ENCODE measurements at regions not wholly inside any gene's neighbourhood (a gene's known extent, or its start where the extent isn't known, plus 50 kb on each side); places are given as distances from the start of the nearest gene placed in this dataset.

DNA sequence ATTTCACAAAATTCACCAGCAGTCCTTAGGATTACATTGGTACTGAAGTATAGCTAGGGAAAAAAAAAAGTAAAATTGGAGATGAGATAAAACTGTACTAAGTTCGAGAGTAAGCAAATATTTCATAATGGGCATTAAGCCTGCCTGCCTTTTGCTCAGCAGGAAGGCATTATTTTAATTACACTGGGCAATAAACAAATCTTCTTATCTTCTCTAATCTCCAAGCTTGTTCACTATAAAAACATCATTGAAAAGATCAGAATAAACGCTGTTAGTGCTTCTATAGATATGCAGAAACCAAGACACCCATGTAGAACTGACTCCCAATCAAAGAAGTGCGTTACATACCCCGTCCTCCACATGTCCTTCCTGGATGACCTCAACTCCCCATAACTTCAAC, 174.2 kb upstream of the CHODL start:
- in situ Hi-C loops (cut with MboI) (no loop called here), intact Hi-C loops (cut with micrococcal nuclease) (no loop called here)
- no peak overlapping the region for H3K27ac ChIP-seq (ENCODE audit: extremely low read depth, low read depth, low read length)
- no peak overlapping the region for H2AFZ ChIP-seq (ENCODE audit: low read depth, low read length)
- H3K9me1 ChIP-seq (ENCODE audit: control insufficient read depth, insufficient read depth, low read length) = no peaks in the 10 kb centered on the region
- FAIRE-seq = no peak
- H4K20me1 ChIP-seq (replicated peaks; ENCODE audit: control insufficient read depth, insufficient read depth, low read length) = no peaks in the 10 kb centered on the region
- CTCF ChIA-PET (ENCODE audit: low intra/inter-chr PET ratio) = no interaction called here
- no peaks in the 10 kb centered on the region for H3K9me3 ChIP-seq (replicated peaks; ENCODE audit: control insufficient read depth, insufficient read depth, low read depth, low read length)
- no TSS peak for BruUV-seq (replicated peaks)
- no peak overlapping the region for H3K4me3 ChIP-seq
- H3K4me1 ChIP-seq (replicated peaks in 1 of 2; ENCODE audit: control insufficient read depth in 2 of 2, insufficient read depth in 2 of 2, low read length in 2 of 2) = no peaks in the 10 kb centered on the region
- POLR2A ChIA-PET = no interaction called here
- no peaks in the 10 kb centered on the region for H3K27me3 ChIP-seq (ENCODE audit: control insufficient read depth in 2 of 2, insufficient read depth in 2 of 2, low read length in 2 of 2)
- no peaks in the 10 kb centered on the region for H3K79me2 ChIP-seq (ENCODE audit: control insufficient read depth, insufficient read depth, low read length)
- no peak overlapping the region for H3K9ac ChIP-seq (ENCODE audit: insufficient read depth in 1 of 2, low read depth in 2 of 2, low read length in 2 of 2)
- H3K4me2 ChIP-seq (ENCODE audit: insufficient read depth, low read length) = no peak overlapping the region
- no peak for ATAC-seq
- no peaks in the 10 kb centered on the region for H3K36me3 ChIP-seq (ENCODE audit: control insufficient read depth, insufficient read depth, low read length)
- TF ChIP-seq RFX7 (CRISPR knock-in tag; IDR thresholded peaks at IDR 0.05) (no peak), ZNF699 (CRISPR knock-in tag; IDR thresholded peaks at IDR 0.05; ENCODE audit: insufficient replicate concordance) (no peak), ZNF75A (CRISPR knock-in tag; IDR thresholded peaks at IDR 0.05) (no peak), TAF7 (tag; IDR thresholded peaks at IDR 0.05) (no peak), DACH1 (IDR thresholded peaks at IDR 0.05; ENCODE audit: partially characterized antibody) (no peak), MAFG (tag; conservative IDR thresholded peaks at IDR 0.05) (no peak), SAFB2 (IDR thresholded peaks at IDR 0.05; ENCODE audit: borderline replicate concordance, low read depth, low read length, severe bottlenecking) (no peak), ZNF347 (CRISPR knock-in tag; IDR thresholded peaks at IDR 0.05; ENCODE audit: low read depth) (no peak), ZNF785 (CRISPR knock-in tag; IDR thresholded peaks at IDR 0.05) (no peak), SP1 (CRISPR knock-in tag; IDR thresholded peaks at IDR 0.05) (no peak), ZNF253 (CRISPR knock-in tag; conservative IDR thresholded peaks at IDR 0.05) (no peak), RHOXF2B (CRISPR knock-in tag; conservative IDR thresholded peaks at IDR 0.05) (no peak)
- TF ChIP-seq, protein P1, sequence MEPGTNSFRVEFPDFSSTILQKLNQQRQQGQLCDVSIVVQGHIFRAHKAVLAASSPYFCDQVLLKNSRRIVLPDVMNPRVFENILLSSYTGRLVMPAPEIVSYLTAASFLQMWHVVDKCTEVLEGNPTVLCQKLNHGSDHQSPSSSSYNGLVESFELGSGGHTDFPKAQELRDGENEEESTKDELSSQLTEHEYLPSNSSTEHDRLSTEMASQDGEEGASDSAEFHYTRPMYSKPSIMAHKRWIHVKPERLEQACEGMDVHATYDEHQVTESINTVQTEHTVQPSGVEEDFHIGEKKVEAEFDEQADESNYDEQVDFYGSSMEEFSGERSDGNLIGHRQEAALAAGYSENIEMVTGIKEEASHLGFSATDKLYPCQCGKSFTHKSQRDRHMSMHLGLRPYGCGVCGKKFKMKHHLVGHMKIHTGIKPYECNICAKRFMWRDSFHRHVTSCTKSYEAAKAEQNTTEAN (CRISPR knock-in tag; IDR thresholded peaks at IDR 0.05) = no peak
- TF ChIP-seq, protein P2, sequence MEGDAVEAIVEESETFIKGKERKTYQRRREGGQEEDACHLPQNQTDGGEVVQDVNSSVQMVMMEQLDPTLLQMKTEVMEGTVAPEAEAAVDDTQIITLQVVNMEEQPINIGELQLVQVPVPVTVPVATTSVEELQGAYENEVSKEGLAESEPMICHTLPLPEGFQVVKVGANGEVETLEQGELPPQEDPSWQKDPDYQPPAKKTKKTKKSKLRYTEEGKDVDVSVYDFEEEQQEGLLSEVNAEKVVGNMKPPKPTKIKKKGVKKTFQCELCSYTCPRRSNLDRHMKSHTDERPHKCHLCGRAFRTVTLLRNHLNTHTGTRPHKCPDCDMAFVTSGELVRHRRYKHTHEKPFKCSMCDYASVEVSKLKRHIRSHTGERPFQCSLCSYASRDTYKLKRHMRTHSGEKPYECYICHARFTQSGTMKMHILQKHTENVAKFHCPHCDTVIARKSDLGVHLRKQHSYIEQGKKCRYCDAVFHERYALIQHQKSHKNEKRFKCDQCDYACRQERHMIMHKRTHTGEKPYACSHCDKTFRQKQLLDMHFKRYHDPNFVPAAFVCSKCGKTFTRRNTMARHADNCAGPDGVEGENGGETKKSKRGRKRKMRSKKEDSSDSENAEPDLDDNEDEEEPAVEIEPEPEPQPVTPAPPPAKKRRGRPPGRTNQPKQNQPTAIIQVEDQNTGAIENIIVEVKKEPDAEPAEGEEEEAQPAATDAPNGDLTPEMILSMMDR (IDR thresholded peaks at IDR 0.05 in 2 of 3, conservative IDR thresholded peaks at IDR 0.05 in 1 of 3; ENCODE audit: insufficient read depth in 2 of 3, low read depth in 1 of 3, low read length in 3 of 3) = no peak
- TF ChIP-seq, protein P3, sequence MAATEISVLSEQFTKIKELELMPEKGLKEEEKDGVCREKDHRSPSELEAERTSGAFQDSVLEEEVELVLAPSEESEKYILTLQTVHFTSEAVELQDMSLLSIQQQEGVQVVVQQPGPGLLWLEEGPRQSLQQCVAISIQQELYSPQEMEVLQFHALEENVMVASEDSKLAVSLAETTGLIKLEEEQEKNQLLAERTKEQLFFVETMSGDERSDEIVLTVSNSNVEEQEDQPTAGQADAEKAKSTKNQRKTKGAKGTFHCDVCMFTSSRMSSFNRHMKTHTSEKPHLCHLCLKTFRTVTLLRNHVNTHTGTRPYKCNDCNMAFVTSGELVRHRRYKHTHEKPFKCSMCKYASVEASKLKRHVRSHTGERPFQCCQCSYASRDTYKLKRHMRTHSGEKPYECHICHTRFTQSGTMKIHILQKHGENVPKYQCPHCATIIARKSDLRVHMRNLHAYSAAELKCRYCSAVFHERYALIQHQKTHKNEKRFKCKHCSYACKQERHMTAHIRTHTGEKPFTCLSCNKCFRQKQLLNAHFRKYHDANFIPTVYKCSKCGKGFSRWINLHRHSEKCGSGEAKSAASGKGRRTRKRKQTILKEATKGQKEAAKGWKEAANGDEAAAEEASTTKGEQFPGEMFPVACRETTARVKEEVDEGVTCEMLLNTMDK (IDR thresholded peaks at IDR 0.05; ENCODE audit: borderline replicate concordance, insufficient read depth, low read depth, low read length, poor library complexity, severe bottlenecking) = no peak
- 0% methylated on average over 4 of the region's 4 CpGs for WGBS (ENCODE audit: insufficient coverage, low coverage, missing lambda C conversion rate)
- DNase-seq (ENCODE audit: extremely low read depth in 1 of 4, low spot score in 3 of 4) = no peak
